ENCODE measurements at regions not wholly inside any gene's neighbourhood (a gene's known extent, or its start where the extent isn't known, plus 50 kb on each side); places are given as distances from the start of the nearest gene placed in this dataset.
A peak's percentile ranks its signal among the peaks of the same experiment; 100 is the strongest.

GRCh38 chr20:63099456-63100173 lies 92.9 kb upstream of the BHLHE23 start:
- peak; percentile 45 for DNase-seq

- peak; percentile 7 for DNase-seq
Observed at GRCh38 chr20:63098195-63098810, 91.5 kb upstream of the BHLHE23 start.

- peak; percentile 37 for DNase-seq
Observed at GRCh38 chr20:63097336-63097831, 90.6 kb upstream of the BHLHE23 start.

GRCh38 chr20:63096681-63097335 lies 90.0 kb upstream of the BHLHE23 start:
- peak; percentile 41 for DNase-seq

- DNase-seq: peak; percentile 48
Observed at GRCh38 chr20:63095718-63096654, 89.2 kb upstream of the BHLHE23 start.

GRCh38 chr20:63094767-63095499 lies 88.2 kb upstream of the BHLHE23 start:
- peak; percentile 27 for DNase-seq

GRCh38 chr20:63093966-63094766 lies 87.4 kb upstream of the BHLHE23 start:
- DNase-seq: peak; percentile 52

GRCh38 chr20:63092660-63093215 lies 86.0 kb upstream of the BHLHE23 start:
- DNase-seq: peak; percentile 38

GRCh38 chr20:63091901-63092659 lies 85.3 kb upstream of the BHLHE23 start:
- DNase-seq: peak; percentile 41

- peak; percentile 43 for DNase-seq
Observed at GRCh38 chr20:63090682-63091571, 84.2 kb upstream of the BHLHE23 start.

- DNase-seq: peak; percentile 6
Observed at GRCh38 chr20:63090052-63090451, 83.3 kb upstream of the BHLHE23 start.

- DNase-seq: peak; percentile 48
Observed at GRCh38 chr20:63089051-63089907, 82.5 kb upstream of the BHLHE23 start.

- DNase-seq: peak; percentile 38
Observed at GRCh38 chr20:63087872-63088680, 81.3 kb upstream of the BHLHE23 start.

- peak; percentile 40 for DNase-seq
Observed at GRCh38 chr20:63087236-63087871, 80.6 kb upstream of the BHLHE23 start.

GRCh38 chr20:63086421-63087235 lies 79.9 kb upstream of the BHLHE23 start:
- peak; percentile 40 for DNase-seq

Measured in islet precursor cell (in vitro differentiated cells).